ENCODE measurements at regions not wholly inside any gene's neighbourhood (a gene's known extent, or its start where the extent isn't known, plus 50 kb on each side); places are given as distances from the start of the nearest gene placed in this dataset.

DNA sequence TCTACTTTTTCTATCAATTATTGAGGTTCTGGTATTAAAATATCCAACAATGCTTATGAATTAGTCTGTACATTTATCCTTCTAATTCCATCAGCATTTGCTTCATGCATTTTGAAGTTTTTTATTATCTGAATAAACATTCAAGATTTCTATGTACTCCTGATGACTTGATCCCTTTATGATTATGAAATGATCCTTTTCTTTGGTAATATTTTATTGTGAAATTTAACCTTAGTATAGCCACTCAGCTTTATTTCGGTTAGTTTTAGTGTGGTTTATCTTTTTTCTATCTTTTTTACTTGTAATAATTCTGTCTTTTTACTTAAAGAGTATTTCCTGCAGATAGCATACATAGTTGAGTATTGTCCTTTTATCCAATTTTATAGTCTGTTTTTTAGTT is 106.6 kb downstream of the SNAPC1 start:
- TF ChIP-seq, protein P1, sequence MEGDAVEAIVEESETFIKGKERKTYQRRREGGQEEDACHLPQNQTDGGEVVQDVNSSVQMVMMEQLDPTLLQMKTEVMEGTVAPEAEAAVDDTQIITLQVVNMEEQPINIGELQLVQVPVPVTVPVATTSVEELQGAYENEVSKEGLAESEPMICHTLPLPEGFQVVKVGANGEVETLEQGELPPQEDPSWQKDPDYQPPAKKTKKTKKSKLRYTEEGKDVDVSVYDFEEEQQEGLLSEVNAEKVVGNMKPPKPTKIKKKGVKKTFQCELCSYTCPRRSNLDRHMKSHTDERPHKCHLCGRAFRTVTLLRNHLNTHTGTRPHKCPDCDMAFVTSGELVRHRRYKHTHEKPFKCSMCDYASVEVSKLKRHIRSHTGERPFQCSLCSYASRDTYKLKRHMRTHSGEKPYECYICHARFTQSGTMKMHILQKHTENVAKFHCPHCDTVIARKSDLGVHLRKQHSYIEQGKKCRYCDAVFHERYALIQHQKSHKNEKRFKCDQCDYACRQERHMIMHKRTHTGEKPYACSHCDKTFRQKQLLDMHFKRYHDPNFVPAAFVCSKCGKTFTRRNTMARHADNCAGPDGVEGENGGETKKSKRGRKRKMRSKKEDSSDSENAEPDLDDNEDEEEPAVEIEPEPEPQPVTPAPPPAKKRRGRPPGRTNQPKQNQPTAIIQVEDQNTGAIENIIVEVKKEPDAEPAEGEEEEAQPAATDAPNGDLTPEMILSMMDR (IDR thresholded peaks at IDR 0.05; ENCODE audit: insufficient read depth, low read depth, low read length) = no peak
- no peak overlapping the region for H3K4me3 ChIP-seq (ENCODE audit: low read depth, low read length)
- DNase-seq (ENCODE audit: low read depth) = no peak

DNA sequence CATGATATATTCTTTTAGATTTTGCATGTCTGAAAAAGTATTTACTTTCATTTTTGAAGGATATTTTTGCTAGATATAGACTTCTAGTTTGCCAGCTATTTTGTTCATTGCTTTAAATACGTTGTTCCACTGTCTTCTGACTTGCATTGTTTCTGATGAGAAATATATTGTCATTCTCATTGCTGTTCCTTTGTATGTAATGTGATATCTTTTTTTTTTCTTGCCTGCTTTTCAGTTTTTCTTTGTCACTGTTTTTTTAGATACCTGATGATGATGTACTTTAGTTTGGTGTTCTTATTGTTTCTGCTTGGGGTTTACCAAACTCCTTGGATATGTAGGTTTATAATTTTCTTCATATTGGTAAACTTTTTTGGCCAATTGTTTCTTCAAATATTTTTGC is 107.9 kb downstream of the SNAPC1 start:
- H3K4me3 ChIP-seq (ENCODE audit: low read depth, low read length) = no peak overlapping the region
- TF ChIP-seq, protein P1 (IDR thresholded peaks at IDR 0.05; ENCODE audit: insufficient read depth, low read depth, low read length) = no peak
- no peak for DNase-seq (ENCODE audit: low read depth)

DNA sequence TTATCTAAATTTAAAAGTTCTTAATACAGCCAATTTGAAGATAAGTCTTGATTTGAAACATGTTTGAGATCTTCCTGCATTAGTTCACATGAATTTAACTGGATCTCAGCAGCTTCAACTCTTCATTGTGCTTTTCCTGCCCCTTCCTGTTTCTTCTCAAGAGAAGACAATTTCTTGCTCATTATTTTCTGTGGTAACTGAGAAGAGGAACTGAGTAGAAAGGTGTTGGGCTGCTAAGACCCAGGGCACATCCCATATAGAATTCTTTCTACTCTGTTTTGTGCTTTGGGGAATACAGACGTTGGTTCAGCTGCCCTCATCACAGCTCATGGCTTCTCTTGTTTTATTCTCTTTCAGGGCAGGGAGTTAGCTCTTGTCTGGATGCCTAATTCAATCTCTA is 110.2 kb downstream of the SNAPC1 start:
- H3K4me3 ChIP-seq (ENCODE audit: low read depth, low read length) = no peak overlapping the region
- no peak for DNase-seq (ENCODE audit: low read depth)
- TF ChIP-seq, protein P1 (IDR thresholded peaks at IDR 0.05; ENCODE audit: insufficient read depth, low read depth, low read length) = no peak

DNA sequence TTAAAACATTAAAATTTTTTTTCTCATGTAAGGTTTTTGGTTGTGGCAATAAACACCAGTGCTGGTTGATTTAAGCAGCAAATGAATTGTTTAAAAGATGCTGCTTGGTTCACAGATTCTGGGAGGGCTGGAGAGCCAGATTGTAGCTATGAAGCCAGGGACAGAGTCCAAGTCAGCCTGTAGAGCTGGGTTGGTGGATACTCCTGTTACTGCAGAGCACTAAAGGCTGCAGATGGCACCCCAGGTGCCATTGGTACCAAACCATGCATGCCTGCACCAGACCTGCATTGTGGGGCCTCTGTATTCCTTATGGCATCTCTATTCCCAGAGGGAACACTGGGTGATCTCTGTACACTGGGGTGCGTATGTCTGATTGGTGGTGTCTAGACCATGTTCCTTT is 113.3 kb downstream of the SNAPC1 start:
- DNase-seq (ENCODE audit: low read depth) = no peak
- H3K4me3 ChIP-seq (ENCODE audit: low read depth, low read length) = no peak overlapping the region
- TF ChIP-seq, protein P1 (IDR thresholded peaks at IDR 0.05; ENCODE audit: insufficient read depth, low read depth, low read length) = no peak

DNA sequence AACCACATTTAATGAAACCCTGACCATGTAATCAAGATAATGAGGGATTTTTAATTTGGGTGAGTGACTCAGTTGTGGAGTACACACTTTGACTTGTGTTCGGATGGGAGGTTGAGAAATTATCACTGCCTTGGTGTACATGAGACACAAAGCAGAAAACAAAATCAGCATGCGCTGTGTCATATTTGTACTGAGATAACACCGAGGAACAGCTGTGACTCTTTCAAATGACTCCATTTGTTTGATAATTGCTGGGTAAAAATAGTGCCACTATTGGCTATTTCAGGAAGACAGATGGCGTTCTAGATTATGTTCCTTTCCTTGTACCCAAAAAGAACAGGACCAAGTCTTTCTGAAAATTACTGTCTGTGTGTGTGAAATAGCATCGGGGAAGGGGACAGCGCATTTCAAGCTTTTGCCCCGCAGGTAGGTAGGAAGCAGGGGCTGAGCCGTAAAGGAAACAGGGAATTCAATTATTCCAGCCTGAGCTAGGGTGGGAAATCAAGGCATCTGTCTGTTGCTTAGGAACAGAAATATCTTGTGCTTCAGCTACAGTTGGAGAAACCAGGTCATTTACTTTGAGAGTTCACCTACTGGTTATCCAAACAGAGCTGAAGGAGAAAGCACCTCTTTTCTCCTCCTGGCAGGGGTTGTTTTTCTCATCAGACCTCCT is 114.3 kb downstream of the SNAPC1 start:
- H3K4me3 ChIP-seq (ENCODE audit: low read depth, low read length) = no peak overlapping the region

DNA sequence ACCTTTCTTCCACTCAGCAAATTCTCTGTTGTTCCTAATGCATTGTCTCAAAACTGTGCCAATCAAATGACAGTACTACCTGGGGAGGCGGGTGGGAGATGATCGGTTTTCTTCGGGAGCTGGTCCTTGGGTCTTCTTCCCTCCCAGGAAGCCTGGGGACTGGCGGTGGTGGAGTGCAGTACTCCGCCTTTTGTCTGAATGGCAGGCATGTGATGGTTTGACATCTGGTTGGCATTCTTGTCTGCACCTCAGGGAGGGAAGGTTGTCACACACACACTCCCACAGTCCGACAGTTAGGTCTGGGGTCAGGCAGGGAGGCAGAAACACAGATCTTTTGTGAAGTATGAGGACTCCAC is 114.8 kb downstream of the SNAPC1 start:
- H3K4me3 ChIP-seq (ENCODE audit: low read depth, low read length) = no peak overlapping the region
- DNase-seq (ENCODE audit: low read depth) = no peak
- TF ChIP-seq, protein P1 (IDR thresholded peaks at IDR 0.05; ENCODE audit: insufficient read depth, low read depth, low read length) = no peak

More for the DNA sequence above, 114.3 kb downstream of the SNAPC1 start:
- TF ChIP-seq, protein P1 (IDR thresholded peaks at IDR 0.05; ENCODE audit: insufficient read depth, low read depth, low read length) = no peak
- DNase-seq (ENCODE audit: low read depth) = no peak

DNA sequence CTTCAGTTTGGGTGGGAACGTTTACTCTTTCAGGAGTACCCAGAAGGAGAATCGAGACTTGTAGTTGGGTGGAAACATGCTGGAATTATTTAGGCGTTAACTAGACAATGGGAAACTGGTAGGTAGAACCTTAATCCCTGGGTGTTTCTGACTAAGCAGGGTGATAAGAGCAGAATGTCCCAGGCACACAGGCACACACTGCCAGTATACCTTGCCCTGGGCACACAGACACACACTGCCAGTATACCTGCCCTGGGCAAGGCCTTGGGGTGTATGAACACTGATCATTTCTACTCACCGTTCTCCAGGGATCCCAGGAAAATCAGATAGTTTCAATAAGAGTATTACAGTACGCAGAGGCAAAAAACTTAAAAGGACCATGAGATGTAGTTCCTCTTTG is 115.5 kb downstream of the SNAPC1 start:
- H3K4me3 ChIP-seq (ENCODE audit: low read depth, low read length) = no peak overlapping the region
- TF ChIP-seq, protein P1 (IDR thresholded peaks at IDR 0.05; ENCODE audit: insufficient read depth, low read depth, low read length) = no peak
- no peak for DNase-seq (ENCODE audit: low read depth)

Measured in fibroblast of villous mesenchyme (primary cell).